Activated CD4-positive, CD25-positive, alpha-beta regulatory T cell (primary cell): ENCODE measurements at regions not wholly inside any gene's neighbourhood (a gene's known extent, or its start where the extent isn't known, plus 50 kb on each side); places are given as distances from the start of the nearest gene placed in this dataset.

Source experiments
- DNase-seq, 4 experiments: peaks; one replicate each; lab custom pipeline; 2025; lab: John Stamatoyannopoulos, UW

DNA sequence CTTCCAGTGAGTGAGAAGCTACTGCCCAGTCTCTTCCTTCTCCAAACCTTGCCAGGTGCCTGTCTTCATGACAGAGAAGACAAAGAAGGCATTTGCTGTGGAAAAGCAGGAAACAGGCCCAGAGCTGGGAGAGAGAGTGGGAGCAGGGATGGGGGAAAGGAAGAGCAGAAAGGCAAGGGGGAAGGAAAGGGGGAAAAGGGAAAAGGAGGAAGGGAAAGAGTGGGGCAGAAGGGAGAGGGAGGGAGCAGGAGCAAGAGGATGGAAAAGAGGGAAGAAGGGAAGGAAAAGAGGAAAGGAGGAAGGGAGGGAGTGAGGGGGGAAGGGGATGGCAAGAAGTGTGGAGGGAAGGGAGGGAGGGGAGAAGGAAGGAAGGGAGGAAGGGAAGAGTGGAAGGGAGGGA, 121.2 kb upstream of the LINGO1 start:
- DNase-seq, result no peak

DNA sequence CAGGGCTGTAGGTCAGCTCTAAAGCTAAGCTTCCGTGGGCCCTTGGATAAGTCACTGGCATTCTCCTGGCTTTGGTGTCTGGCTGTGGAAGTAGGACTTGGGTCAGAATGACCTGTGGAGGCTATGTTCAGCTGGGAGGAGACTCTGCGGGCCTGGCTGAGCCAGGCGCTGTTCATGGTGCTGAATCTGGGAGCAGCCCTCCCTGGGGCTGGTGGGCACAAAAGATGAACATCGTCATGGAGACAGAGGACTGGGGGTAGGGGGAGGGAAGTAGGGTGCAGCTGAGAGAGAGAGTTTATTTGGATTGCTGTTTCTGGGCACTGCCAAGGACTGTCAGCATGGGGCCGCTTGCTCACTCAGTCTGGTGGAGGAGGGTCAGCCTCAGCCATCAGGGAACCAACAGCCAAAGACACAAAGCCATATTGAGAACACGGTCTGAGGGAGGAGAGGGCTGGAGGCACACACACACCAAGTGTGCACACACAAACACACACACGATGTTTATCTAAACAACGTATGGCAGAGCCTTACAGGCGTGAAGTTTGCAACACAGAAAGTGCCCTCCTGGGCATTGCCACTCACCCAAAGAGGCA, 120.7 kb upstream of the LINGO1 start:
- DNase-seq, result no peak

DNA sequence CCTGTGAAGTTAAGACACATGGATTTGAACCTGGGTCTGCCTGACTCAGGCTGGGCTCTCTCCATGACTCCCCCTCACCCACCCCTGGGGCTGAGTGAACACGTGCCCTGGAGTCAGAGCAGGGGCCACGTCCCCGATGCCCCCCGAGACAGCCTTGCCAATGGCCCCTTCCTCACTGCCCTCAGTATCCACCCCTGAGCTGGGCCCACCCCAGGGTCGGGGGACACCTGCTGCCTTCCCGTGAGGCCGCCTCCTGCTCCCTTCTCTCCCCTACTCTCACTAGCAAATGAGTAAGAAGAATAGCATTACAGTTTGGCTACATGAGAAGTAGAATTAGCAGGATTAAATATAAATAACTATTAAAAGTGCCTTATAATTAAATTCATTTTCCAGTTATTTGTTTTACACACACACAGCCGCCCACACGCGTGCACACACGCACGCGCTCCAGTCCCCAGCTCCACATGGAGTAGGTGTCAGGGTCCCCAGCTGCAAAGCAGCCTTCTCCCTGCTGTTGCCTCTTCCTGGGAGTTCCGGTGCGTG, 117.4 kb upstream of the LINGO1 start:
- DNase-seq, result no peak

DNA sequence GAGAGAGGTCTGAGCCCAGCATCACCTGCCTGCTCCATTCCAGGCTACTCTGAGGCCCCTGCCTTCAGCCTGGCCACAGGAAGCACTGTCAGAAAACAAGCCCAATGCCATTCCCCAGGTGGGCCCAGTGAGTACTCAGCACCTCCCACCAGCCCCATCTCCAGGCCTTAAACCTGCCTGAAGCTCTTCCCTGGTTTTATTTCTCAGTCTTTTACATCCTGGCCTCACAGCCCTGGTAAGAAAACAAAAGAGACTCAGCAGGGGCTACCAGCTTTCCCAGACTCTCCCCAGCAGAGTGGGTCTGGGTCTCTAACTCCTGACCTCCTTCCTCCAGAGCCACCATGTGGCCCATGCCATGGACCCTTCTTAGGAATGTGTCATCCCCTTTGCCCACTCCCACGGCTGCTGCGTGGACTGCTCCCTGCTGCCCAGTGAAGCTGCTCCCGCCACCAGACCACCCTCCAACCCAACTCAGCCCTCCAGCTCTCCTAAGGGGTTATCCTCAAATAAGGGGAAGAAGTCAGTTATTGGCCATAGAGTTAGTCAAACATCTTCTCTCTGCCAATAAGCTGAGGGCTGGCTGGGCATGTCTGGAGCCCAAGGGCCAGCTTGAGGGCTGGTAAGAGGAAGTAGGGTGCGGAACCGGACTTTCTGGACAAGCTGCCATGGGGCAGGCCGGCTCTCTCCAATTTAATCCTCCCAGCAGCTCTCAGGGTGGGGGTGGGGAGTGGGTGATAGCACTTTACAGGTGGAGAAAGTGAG, 116.7 kb upstream of the LINGO1 start:
- no peak for DNase-seq

DNA sequence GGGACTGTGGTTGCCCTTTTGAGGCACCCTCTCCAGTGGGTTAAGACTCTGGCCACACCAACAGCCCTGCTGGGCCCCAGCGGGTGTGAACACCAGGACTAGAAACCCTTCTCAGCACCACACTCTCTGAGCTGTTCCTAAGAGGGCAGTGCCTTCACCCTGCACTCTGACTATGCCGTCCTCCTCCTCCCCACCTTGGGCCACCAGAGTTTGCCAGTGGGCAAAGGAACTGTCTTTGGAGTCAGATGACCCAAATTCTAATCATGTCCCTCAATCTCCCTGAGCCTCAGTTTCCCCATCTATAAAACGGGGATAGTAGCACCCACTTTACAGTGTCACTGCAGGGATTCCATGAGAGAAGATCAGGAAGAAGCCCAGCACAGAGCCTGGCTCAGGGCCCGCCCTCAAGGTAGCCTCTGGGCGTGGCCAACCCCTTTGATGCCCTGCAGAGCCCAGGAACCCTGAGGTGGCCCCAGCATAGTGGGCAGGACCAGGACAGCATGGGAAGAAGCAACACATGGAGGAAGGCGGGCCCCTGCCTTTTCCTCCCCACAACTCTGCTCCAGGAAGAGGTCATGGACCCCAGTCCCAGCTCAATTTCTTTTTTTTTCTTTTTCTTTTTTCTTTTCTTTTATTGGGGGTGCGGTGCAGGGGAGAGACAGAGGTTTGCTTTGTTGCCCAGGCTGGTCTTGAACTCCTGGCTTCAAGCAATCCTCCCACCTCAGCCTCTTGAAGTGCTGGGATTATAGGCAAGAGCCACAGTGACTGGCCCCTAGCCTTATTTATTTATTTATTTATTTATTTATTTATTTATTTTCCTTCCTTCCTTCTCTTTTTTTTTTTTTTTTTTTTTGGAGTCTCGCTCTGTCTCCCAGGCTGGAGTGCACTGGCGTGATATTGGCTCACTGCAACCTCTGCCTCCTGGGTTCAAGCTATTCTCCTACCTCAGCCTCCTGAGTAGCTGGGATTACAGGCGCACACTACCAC, 115.7 kb upstream of the LINGO1 start:
- DNase-seq, result no peak

DNA sequence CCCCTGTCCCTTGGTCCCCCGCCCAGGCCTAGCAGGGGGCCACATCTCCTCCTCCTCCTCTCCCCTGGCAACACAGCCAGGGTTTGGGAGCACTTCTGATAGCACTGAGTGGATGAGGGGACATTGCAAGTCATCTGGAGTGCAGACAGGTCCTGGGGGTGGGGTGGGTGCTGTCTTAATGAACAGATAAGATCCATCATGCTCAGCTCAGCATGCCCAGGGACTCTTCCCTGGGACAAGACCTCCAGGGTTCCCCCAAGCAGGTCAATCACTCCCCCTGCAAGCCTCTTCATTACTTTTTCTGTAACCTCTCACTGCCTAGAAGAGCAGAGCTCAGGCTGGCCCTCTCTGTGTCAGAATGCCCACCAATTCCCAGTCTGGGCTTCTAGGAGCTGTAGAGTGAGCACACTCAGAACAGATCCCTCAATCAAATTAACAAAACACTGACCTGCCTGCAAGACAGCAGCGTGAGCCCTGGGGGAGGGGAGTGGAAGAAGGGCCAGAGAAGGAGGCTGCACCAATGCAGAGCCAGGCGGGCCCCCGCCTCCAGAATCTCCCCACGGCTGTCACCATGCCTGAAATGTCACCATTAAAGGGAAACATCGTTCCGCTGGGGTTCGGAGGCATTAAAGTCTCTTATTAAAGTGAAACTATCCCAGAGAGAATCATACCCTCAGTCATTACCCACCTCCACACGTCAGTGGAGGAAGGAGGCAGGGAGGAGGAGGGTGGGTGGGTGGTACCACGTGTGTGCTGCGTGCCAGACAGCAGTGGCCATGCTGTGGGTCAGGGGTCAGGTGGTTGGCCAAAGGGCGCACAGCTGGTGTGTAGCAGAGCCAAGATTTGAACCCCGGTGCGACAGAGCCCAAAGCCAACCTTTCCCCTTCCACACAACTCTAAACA, 114.7 kb upstream of the LINGO1 start:
- DNase-seq, result no peak

DNA sequence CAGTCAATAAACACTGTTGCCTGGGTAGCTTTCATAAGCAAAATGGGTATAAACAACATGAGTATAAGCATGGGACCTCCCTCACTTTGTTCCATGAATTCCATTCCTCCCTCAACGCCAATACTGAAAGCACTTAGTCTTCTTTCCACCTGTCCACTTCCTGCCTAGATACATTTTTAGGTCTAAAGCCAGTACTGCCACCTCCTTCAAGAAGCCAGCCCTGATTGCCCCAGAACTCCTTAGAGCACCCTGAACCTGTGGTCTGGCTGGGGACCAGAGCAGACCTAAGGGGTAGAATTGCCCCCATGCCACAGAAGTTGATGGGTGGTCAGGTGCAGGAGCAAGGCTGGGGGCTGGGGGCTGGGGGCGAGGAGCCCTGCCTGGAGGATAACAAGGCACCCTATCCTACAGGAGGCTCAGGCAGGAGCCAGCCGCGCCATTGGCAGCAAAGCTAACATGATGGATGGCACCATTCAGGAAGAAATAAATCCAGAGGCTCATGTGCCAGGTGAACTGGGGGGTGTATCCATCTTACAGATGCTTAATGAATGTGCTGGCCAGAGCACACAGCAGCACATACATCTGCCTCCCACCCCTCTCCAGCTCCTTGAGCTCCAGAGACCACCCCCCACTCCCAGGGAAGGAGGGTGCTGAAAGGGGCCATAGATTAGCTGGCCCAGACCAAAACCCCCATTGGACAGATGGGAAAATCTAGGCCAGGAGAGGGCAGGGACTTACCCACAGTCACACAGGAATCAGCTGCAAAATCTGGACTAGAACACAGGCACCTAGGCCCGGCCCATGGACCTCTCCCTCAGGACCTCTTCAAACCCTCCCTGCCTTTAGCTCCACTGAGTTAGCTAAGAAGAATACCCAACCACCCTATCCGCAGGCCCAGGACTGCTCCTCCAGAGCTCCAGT, 113.8 kb upstream of the LINGO1 start:
- DNase-seq, result no peak

DNA sequence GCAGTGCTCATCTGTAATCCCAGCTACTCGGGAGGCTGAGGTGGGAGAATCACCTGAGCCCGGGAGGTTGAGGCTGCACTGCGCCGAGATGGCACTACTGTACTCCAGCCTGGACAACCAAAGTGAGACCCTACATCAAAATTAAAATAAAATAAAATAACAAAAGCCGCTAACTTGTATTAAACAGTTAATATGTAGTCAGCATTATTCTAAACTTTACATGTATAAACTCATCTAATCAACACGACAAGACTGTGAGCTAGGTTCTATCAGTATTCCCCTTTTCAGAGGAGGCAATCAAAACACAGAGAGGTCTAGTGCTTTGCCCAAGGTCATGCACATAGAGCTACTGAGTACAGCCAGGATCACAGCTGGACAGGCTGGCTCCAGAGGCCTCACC, 111.7 kb upstream of the LINGO1 start:
- DNase-seq, result no peak

DNA sequence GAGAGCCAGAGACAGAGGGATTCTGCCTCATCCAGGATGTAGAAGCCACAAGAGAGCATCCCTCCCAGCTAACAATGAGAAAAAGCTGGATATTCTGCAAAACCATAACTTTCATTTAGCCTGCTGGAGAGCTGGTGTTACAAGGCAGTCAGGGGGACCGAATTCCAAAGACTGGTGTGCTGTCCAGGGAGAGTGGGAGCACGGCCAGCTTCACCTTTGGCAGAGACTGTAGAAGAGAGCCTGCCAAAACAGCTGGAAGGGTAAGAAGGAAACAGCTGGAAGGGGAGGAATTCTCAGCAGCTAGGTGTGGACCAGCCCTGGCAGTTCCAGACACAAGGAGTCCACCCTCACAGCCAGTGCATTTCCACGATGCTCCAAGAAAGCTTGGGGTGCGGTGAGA, 109.9 kb upstream of the LINGO1 start:
- DNase-seq, result no peak

DNA sequence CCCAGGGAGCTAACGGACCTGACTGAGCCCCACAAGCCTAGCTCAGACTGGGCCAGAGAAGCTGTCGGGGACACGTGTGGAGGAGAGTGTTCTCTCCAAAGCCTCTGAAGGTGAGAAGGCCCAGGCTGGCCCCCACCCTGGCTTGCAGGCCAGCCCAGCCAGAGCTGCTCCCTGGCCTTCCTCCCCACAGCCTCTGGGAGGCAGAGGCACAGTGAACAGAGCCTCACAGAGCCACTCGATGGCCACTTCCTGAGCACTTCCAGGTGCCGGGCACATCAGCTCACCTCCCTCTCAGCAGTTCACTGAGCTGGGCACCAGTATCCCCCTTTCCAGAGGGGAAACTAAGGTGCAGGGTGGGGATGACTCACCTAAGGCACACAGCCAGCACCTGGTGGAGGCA, 109.4 kb upstream of the LINGO1 start:
- no peak for DNase-seq

DNA sequence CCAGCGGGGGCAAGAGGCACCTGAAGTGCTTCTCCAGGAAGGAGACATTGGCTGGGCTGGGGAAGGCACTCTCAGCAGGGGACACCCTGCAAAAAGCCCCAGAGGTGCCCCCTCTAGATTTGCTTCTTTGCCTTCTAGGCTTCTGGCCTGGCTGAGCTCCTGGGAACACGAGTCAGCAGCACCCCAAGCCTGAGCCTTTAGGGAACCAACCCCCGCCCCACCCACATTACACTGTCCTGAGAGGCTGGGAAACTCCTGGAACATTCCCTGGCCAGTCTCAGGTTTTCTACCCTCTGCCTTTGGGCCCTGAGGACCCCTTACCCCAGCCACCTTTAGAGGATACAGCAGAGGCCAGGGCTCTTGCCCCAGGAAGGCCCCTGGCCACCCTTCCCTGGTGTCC, 108.4 kb upstream of the LINGO1 start:
- no peak for DNase-seq

DNA sequence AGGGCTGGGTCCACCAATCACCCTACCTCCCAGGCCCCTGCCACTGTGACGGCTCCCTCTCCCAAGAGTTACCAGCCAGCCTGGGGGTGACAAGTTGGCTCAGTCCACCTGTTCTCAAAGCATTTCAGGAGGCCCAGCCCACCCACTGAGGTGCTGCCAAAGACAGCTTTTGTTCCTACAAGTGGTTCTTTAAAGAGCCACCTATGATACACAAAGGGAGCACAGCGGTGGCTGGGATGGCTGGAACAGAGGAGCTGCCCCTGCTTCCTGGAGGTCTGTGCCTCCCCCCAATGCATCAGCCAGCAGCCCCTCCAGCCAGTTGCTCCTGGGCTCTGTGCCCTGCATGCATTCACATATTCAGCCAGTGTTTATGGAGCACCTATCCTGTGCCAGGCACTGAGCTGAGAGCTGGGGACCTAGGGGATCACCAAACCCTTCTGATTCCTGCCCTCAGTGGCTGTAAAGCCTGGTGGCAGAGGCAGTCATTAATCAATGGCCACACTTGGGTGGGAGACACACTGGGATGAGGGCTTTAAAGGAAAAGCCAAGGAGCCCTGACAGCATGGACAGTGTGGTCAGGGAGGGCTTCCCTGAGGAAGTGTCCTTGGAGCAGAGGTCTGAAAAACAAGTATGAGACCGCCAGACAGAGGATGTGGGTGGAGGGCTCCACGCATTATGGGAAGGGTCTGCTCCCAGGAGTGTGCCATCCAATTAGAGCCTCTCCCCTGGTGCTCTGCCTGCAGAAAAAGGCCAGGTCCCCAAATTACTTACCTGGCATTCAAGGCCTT, 107.1 kb upstream of the LINGO1 start:
- no peak for DNase-seq

DNA sequence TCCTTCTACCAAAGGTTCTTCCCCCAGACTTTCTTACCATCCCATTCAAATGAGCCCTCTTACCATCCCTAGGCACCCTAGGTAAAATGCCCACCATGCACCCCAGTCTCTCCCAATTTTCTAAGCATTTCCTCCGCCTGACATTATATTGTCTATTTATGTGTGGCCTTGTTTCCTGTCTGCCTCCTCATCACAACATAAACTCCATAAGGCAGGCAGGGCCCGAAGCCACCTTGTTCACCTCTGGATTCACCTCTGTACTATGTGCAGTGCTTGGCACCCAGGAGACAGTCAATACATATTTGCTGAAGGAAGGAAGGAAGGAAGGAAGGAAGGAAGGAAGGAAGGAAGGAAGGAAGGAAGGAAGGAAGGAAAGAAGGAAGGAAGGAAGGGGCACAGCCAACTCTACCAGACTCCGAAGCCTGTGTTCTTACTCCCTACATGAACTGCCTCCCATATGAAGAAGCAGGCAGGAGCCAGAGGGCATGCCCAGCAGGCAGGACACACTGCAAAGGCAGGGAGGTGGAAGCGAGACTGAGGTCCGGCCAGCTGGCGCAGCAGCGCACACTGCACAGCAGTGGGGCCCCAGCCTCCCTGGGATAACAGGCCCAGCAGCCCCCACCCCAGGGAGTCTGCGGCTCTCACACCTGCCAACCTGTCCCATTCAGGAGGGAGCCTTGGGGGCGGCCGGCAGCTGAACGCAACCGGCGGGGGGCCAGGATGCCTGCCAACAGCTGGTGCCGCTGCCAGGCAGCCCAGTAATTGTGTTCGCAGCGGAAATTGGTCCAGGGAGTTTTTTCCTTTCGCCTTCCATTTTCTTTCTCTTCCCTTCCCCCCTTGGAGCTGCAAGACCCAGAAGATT, 106.0 kb upstream of the LINGO1 start:
- no peak for DNase-seq

DNA sequence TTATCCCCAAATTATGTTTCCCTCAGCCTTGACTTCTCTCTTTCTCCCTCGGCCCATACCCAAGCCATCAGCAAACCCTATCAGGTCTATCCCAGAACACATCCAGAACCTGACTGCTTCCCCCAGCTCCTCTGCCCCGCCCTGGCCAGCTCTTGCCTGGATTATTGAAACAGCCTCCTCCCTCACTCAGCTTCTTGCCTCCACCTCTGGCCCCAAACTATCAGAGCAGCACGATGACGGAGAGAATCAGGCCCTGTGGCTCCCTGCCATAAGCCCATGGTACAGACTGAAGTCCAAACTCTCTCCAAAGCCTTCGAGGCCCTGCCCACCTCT, 105.3 kb upstream of the LINGO1 start:
- DNase-seq, result no peak

DNA sequence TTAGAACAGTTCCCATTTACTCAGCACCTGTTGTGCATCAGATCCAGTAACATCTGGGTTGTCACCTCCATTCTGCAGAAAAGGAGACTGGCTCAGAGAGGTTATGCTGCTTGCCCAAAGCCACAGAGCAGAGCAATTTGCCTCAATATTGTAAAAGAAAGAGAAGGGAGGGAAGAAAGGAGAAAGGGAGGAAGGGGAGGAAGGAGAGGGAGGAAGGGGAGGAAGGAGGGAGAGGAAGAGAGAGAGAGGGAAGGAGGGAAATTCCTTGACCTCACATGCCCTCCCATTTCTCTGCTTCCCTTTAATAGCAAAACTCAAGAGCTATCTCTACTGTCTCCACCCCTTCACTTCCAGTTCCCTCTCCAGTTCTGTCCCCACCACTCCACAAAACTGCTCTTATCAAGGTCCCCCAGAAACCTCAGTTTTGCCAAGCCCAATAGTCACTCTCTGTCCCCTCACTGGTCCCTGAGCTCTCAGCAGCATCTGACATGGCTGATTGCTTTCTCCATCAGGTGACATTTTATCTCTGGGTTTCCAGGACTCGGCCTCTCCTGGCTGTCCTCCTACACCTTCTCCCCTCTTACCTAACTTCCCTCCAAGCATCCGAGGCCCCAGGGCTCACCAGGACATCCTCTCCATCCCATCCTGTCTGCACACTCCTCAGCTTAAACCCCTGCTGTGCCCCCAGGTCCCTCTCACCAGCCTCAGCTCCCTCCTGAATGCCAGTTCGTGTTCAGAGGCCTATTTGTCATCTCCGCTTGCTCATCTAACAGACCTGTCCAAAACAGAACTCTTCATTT, 104.7 kb upstream of the LINGO1 start:
- DNase-seq, result no peak

DNA sequence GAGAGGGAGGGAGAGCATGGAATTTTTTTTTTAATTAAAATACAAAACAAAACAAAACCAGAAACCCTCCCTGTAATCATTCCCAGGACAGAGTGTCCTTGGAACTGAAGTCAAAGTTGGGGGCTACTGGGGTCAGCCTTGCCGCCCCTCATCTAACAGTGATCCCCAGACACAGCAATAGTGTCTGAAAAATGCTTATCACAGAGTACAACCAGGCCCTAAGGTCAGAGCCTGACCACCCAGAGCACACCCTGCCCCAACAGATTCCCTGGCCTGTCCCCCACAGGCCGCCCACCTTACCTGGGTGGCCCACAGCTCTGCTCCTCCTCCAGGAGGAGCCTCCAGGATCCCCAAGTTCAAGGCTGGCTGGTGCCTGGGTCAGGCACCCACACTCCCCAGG, 101.6 kb upstream of the LINGO1 start:
- no peak for DNase-seq

DNA sequence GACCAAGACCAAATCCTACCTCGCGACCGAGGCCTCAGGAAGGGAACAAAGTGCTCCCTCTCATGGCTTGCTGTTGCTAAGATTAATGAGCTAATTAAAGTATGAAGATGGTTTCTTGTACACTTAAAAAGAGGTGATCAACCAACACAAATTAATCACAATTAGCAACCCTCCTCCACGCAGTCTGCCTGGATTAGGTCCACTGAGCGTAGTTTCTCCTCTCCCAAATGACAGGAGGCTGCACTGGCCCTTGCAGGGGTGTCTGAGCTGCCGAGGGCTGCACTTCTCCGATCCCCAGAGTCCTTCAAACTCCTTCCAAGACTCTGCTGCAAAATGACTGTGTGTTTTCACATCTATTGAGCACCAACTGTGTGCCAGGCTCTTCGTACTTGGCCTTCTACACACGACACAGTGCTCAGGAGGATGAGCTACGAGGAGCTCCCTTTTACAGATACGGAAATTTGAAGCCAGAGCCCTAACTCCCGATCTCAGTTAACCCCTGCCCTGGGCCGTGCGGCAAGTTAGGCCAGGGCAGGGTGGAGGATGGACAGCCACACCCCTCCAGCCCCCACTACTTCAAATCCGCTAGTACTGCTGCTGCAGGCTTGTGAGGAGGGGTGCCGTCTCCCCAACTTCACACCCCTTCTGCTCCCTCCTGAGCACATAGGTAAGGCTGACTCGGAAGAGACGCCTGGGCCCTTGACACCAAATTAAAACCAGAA, 101.0 kb upstream of the LINGO1 start:
- DNase-seq, result no peak
